A673 (cell line): ENCODE measurements at regions not wholly inside any gene's neighbourhood (a gene's known extent, or its start where the extent isn't known, plus 50 kb on each side); places are given as distances from the start of the nearest gene placed in this dataset.

Experiments used
- EZH2 ChIP-seq: fragments of 200-600 bp; sonication (generic); IDR thresholded peaks from 2 replicates; pipeline ENCODE4 v1.6.1; 2017; ENCODE audit warnings: borderline replicate concordance, low read depth, mild to moderate bottlenecking, mixed read lengths, antibody characterized with exemption, low read length; ENCODE audit not compliant: poor library complexity, severe bottlenecking
- TF ChIP-seq, protein P1 (sequence below): fragments of 300-800, 200-600 bp; sonication (generic); conservative IDR thresholded peaks from 2 replicates; pipeline ENCODE4 v1.5.1; 2017; ENCODE audit warnings: low read depth, mild to moderate bottlenecking, antibody characterized with exemption, low read length, moderate library complexity, mixed read lengths

DNA sequence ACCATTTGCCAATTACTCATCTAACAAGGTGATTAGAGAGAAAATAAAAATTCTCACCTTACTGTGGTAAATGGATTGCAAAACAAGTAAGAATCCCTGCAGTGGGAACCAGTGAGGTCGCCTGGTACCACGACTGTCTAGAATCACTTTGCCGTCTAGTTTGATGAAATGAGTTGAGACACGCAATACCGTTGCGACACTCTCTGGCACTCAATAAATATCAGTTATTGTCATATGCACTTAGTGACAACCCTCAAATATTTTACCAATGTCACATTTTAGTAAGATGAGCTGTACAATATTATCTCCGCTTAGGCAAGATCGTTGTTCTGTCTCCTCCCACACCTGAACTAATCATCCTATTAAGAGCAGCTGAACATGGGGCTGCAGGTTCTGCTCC lies 114.4 kb upstream of the ADARB2 start:
- TF ChIP-seq, protein P1, sequence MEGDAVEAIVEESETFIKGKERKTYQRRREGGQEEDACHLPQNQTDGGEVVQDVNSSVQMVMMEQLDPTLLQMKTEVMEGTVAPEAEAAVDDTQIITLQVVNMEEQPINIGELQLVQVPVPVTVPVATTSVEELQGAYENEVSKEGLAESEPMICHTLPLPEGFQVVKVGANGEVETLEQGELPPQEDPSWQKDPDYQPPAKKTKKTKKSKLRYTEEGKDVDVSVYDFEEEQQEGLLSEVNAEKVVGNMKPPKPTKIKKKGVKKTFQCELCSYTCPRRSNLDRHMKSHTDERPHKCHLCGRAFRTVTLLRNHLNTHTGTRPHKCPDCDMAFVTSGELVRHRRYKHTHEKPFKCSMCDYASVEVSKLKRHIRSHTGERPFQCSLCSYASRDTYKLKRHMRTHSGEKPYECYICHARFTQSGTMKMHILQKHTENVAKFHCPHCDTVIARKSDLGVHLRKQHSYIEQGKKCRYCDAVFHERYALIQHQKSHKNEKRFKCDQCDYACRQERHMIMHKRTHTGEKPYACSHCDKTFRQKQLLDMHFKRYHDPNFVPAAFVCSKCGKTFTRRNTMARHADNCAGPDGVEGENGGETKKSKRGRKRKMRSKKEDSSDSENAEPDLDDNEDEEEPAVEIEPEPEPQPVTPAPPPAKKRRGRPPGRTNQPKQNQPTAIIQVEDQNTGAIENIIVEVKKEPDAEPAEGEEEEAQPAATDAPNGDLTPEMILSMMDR, result no peak
- no peak for TF ChIP-seq EZH2
